ENCODE measurements at regions not wholly inside any gene's neighbourhood (a gene's known extent, or its start where the extent isn't known, plus 50 kb on each side); places are given as distances from the start of the nearest gene placed in this dataset.

DNA sequence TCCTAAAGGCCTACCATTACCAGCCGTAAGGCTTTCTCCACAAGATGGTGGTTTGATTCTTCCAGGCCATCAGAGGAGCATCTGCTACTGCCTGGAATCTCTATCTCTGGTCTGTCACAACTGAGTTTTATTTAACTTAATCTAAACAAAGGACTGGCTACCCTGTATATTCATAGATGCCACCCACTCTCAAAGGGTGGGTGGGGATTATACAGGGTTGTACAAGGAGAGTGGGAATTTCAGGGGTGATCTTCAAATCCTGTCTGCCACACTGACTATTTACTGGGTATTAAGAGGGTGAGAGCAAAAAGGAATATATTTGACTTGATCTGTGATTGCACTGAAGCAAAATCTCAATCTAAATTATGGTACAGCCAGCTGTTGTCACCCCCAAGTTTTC lies 253.3 kb downstream of the MBNL1 start:
- H4K20me1 ChIP-seq (ENCODE audit: insufficient read depth, low read length): no peaks in the 10 kb centered on the region
- DNase-seq (no peak), ATAC-seq (ENCODE audit: insufficient read depth, low read depth) (no peak)
- no peak overlapping the region for H3K4me3 ChIP-seq (ENCODE audit: low read depth in 1 of 2, low read length in 2 of 2)
- no peaks in the 10 kb centered on the region for H3K79me2 ChIP-seq (ENCODE audit: insufficient read depth, low read length)
- H3K4me1 ChIP-seq (ENCODE audit: insufficient read depth, low read length): no peaks in the 10 kb centered on the region
- TF ChIP-seq EZH2 (IDR thresholded peaks at IDR 0.05; ENCODE audit: borderline replicate concordance, low read depth, low read length, severe bottlenecking) (no peak), CTCF (IDR thresholded peaks at IDR 0.05; ENCODE audit: borderline replicate concordance, extremely low read depth, low read length, poor library complexity, severe bottlenecking) (no peak)
- H3K9me3 ChIP-seq (ENCODE audit: insufficient read depth, low read length, severe bottlenecking): no peaks in the 10 kb centered on the region
- H3K36me3 ChIP-seq (ENCODE audit: insufficient read depth, low read length): no peaks in the 10 kb centered on the region
- no peak overlapping the region for H3K27ac ChIP-seq (ENCODE audit: low read length)
- no peak overlapping the region for H3K9ac ChIP-seq (ENCODE audit: low read depth, low read length)
- no peak overlapping the region for H2AFZ ChIP-seq (ENCODE audit: low read depth, low read length)
- peaks cover 2% of the 10 kb centered on the region for H3K27me3 ChIP-seq (ENCODE audit: insufficient read depth, low read length, poor library complexity)
- H3K4me2 ChIP-seq (ENCODE audit: insufficient read depth, low read length): no peak overlapping the region

- no peaks in the 10 kb centered on the region for H3K4me1 ChIP-seq (ENCODE audit: insufficient read depth, low read length)
- H2AFZ ChIP-seq (ENCODE audit: low read depth, low read length): no peak overlapping the region
- ATAC-seq (ENCODE audit: insufficient read depth, low read depth): peak; percentile 65; the same call in 1 of the 3 replicates
- H3K9ac ChIP-seq (ENCODE audit: low read depth, low read length): no peak overlapping the region
- no peak overlapping the region for H3K4me2 ChIP-seq (ENCODE audit: insufficient read depth, low read length)
- DNase-seq: peak; percentile 42
- no peaks in the 10 kb centered on the region for H3K27me3 ChIP-seq (ENCODE audit: insufficient read depth, low read length, poor library complexity)
- H3K4me3 ChIP-seq (ENCODE audit: low read depth in 1 of 2, low read length in 2 of 2): no peak overlapping the region
- H3K79me2 ChIP-seq (ENCODE audit: insufficient read depth, low read length): no peaks in the 10 kb centered on the region
- no peaks in the 10 kb centered on the region for H3K9me3 ChIP-seq (ENCODE audit: insufficient read depth, low read length, severe bottlenecking)
- no peaks in the 10 kb centered on the region for H4K20me1 ChIP-seq (ENCODE audit: insufficient read depth, low read length)
- H3K36me3 ChIP-seq (ENCODE audit: insufficient read depth, low read length): no peaks in the 10 kb centered on the region
- no peak for TF ChIP-seq EZH2 (IDR thresholded peaks at IDR 0.05; ENCODE audit: borderline replicate concordance, low read depth, low read length, severe bottlenecking)
- TF ChIP-seq CTCF (IDR thresholded peaks at IDR 0.05; ENCODE audit: borderline replicate concordance, extremely low read depth, low read length, poor library complexity, severe bottlenecking): peak; percentile 92
- no peak overlapping the region for H3K27ac ChIP-seq (ENCODE audit: low read length)
Measured at GRCh38 chr3:152524198-152525140, 255.7 kb downstream of the MBNL1 start.

DNA sequence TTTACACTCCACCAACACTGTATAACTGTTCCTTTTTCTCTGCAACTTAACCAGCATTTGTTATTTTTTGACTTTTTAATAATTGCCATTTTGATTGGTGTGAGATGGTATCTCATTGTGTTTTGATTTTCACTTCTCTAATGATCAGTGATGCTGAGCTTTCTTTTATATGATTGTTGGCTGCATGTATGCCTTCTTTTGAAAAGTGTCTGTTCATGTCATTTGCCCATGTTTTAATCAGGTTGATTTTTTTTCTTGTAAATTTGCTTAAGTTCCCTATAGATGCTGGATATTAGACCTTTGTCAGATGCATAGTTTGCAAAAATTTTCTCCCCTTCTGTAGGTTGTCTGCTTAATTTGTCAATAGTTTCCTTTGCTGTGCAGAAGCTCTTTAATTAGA lies 263.0 kb downstream of the MBNL1 start:
- H2AFZ ChIP-seq (ENCODE audit: low read depth, low read length): no peak overlapping the region
- no peak overlapping the region for H3K27ac ChIP-seq (ENCODE audit: low read length)
- TF ChIP-seq EZH2 (IDR thresholded peaks at IDR 0.05; ENCODE audit: borderline replicate concordance, low read depth, low read length, severe bottlenecking) (no peak), CTCF (IDR thresholded peaks at IDR 0.05; ENCODE audit: borderline replicate concordance, extremely low read depth, low read length, poor library complexity, severe bottlenecking) (no peak)
- no peak overlapping the region for H3K9ac ChIP-seq (ENCODE audit: low read depth, low read length)
- no peaks in the 10 kb centered on the region for H3K79me2 ChIP-seq (ENCODE audit: insufficient read depth, low read length)
- H3K9me3 ChIP-seq (ENCODE audit: insufficient read depth, low read length, severe bottlenecking): no peaks in the 10 kb centered on the region
- H3K27me3 ChIP-seq (ENCODE audit: insufficient read depth, low read length, poor library complexity): no peaks in the 10 kb centered on the region
- no peaks in the 10 kb centered on the region for H3K36me3 ChIP-seq (ENCODE audit: insufficient read depth, low read length)
- DNase-seq (no peak), ATAC-seq (ENCODE audit: insufficient read depth, low read depth) (no peak)
- no peak overlapping the region for H3K4me3 ChIP-seq (ENCODE audit: low read depth in 1 of 2, low read length in 2 of 2)
- no peaks in the 10 kb centered on the region for H3K4me1 ChIP-seq (ENCODE audit: insufficient read depth, low read length)
- H4K20me1 ChIP-seq (ENCODE audit: insufficient read depth, low read length): no peaks in the 10 kb centered on the region
- H3K4me2 ChIP-seq (ENCODE audit: insufficient read depth, low read length): no peak overlapping the region

Measured in DND-41 (cell line).